Trophoblast cell (in vitro differentiated cells and primary cell): ENCODE measurements at regions not wholly inside any gene's neighbourhood (a gene's known extent, or its start where the extent isn't known, plus 50 kb on each side); places are given as distances from the start of the nearest gene placed in this dataset.

Experiments
- DNase-seq, 2 donors: peaks; one replicate each; pipeline ENCODE4 v3.0.0-alpha.2; 2016
- H2AFZ ChIP-seq: 2 replicates; pipeline ENCODE4 v1.6.1; 2013; ENCODE audit warnings: low read length, moderate library complexity, mild to moderate bottlenecking; ENCODE audit not compliant: insufficient read depth, poor library complexity
- H2AK5ac ChIP-seq: 2 replicates; pipeline ENCODE4 v1.6.1; 2013; ENCODE audit warnings: mild to moderate bottlenecking, low read length
- H2BK120ac ChIP-seq: 2 replicates; pipeline ENCODE4 v1.6.1; 2013; ENCODE audit warnings: low read length, mild to moderate bottlenecking, moderate library complexity; ENCODE audit not compliant: insufficient read depth, poor library complexity
- H2BK12ac ChIP-seq: 2 replicates; pipeline ENCODE4 v1.6.1; 2013; ENCODE audit warnings: mild to moderate bottlenecking, low read length, moderate library complexity
- H2BK5ac ChIP-seq: 2 replicates; pipeline ENCODE4 v1.6.1; 2013; ENCODE audit warnings: low read length, low read depth, moderate library complexity, mild to moderate bottlenecking; ENCODE audit not compliant: poor library complexity
- H3K14ac ChIP-seq: 2 replicates; pipeline ENCODE4 v1.6.1; 2013; ENCODE audit warnings: mild to moderate bottlenecking, low read length
- H3K18ac ChIP-seq: 2 replicates; pipeline ENCODE4 v1.6.1; 2013; ENCODE audit warnings: mild to moderate bottlenecking, low read length
- H3K23ac ChIP-seq: 2 replicates; pipeline ENCODE4 v1.6.1; 2013; ENCODE audit warnings: low read length
- H3K27ac ChIP-seq: 2 replicates; pipeline ENCODE4 v1.5.1; 2013; ENCODE audit warnings: low read depth, mild to moderate bottlenecking, inconsistent platforms, low read length, moderate library complexity
- H3K27me3 ChIP-seq: 2 replicates; pipeline ENCODE4 v1.6.1; 2013; ENCODE audit warnings: inconsistent platforms, mild to moderate bottlenecking, low read length, moderate library complexity; ENCODE audit not compliant: insufficient read depth
- H3K36me3 ChIP-seq, 2 experiments: 1 replicate in 1 of 2; 2 replicates in 1 of 2; pipeline ENCODE4 v1.6.1; 2013; ENCODE audit warnings: low read length in 2 of 2, mild to moderate bottlenecking in 2 of 2, moderate library complexity in 1 of 2; ENCODE audit not compliant: insufficient read depth in 2 of 2, control insufficient read depth in 1 of 2
- H3K4ac ChIP-seq: 2 replicates; pipeline ENCODE4 v1.6.1; 2013; ENCODE audit warnings: low read depth, mild to moderate bottlenecking, low read length, moderate library complexity
- H3K4me1 ChIP-seq, 2 experiments: 1 replicate in 1 of 2; 2 replicates in 1 of 2; pipeline ENCODE4 v1.6.1; 2013; ENCODE audit warnings: low read length in 2 of 2, mild to moderate bottlenecking in 2 of 2, moderate library complexity in 1 of 2; ENCODE audit not compliant: insufficient read depth in 2 of 2, control insufficient read depth in 1 of 2
- H3K4me2 ChIP-seq: 2 replicates; pipeline ENCODE4 v1.6.1; 2013; ENCODE audit warnings: inconsistent platforms, mild to moderate bottlenecking, low read length, moderate library complexity
- H3K4me3 ChIP-seq: 2 replicates; pipeline ENCODE4 v1.5.1; 2013; ENCODE audit warnings: mild to moderate bottlenecking, low read depth, low read length, inconsistent platforms
- H3K79me1 ChIP-seq: one replicate; pipeline ENCODE4 v1.6.1; 2013; ENCODE audit warnings: low read length
- H3K79me2 ChIP-seq: 2 replicates; pipeline ENCODE4 v1.6.1; 2013; ENCODE audit warnings: low read length, mild to moderate bottlenecking; ENCODE audit not compliant: control insufficient read depth, insufficient read depth, poor library complexity
- H3K9ac ChIP-seq: 2 replicates; pipeline ENCODE4 v1.6.1; 2013; ENCODE audit warnings: mild to moderate bottlenecking, low read length
- H3K9me3 ChIP-seq: 2 replicates; pipeline ENCODE4 v1.6.1; 2013; ENCODE audit warnings: low read depth, mild to moderate bottlenecking, control low read depth, inconsistent platforms, low read length; ENCODE audit not compliant: insufficient read depth
- H4K12ac ChIP-seq: 2 replicates; pipeline ENCODE4 v1.6.1; 2013; ENCODE audit warnings: low read depth, mild to moderate bottlenecking, low read length, moderate library complexity
- H4K8ac ChIP-seq: 2 replicates; pipeline ENCODE4 v1.6.1; 2013; ENCODE audit warnings: low read depth, mild to moderate bottlenecking, low read length, moderate library complexity
- H4K91ac ChIP-seq: one replicate; pipeline ENCODE4 v1.6.1; 2013; ENCODE audit warnings: low read depth, mild to moderate bottlenecking, low read length, moderate library complexity
- WGBS: extraction: QIAGEN DNeasy Blood & Tissue Kit; methylation state at CpG from one replicate; pipeline ENCODE4 v1.1.7; 2013; ENCODE audit warnings: missing lambda C conversion rate; ENCODE audit not compliant: insufficient read length, insufficient coverage; ENCODE audit errors: extremely low coverage; 5-methylcytosine and 5-hydroxymethylcytosine counted together

GRCh38 chr2:187854801-187855200 is 300.6 kb upstream of the TFPI start:
- Histone ChIP-seq H3K27ac (no peak overlapping the region), H2BK120ac (no peak overlapping the region), H3K9me3 (no peaks in the 10 kb centered on the region), H3K14ac (no peak overlapping the region), H2AK5ac (no peak overlapping the region), H3K18ac (no peak overlapping the region), H4K91ac (no peak overlapping the region), H3K4me3 (no peak overlapping the region), H2BK5ac (no peak overlapping the region), H4K8ac (no peak overlapping the region), H3K9ac (no peak overlapping the region), H3K27me3 (no peaks in the 10 kb centered on the region), H3K36me3 (no peaks in the 10 kb centered on the region), H3K4me2 (no peak overlapping the region), H2AFZ (no peak overlapping the region), H2BK12ac (no peak overlapping the region), H3K4me1 (no peaks in the 10 kb centered on the region), H3K23ac (no peak overlapping the region), H3K4ac (no peak overlapping the region), H4K12ac (no peak overlapping the region), H3K79me2 (no peaks in the 10 kb centered on the region), H3K79me1 (no peaks in the 10 kb centered on the region)
- DNase-seq: peak in 1 of 2 donors; percentile 78

GRCh38 chr2:187855689-187856088 is 301.5 kb upstream of the TFPI start:
- Histone ChIP-seq H3K27ac (no peak overlapping the region), H3K79me2 (no peaks in the 10 kb centered on the region), H2AFZ (no peak overlapping the region), H3K4me2 (no peak overlapping the region), H4K8ac (no peak overlapping the region), H3K18ac (no peak overlapping the region), H2AK5ac (no peak overlapping the region), H2BK12ac (no peak overlapping the region), H3K4ac (no peak overlapping the region), H3K9ac (no peak overlapping the region), H4K91ac (no peak overlapping the region), H4K12ac (no peak overlapping the region), H3K27me3 (no peaks in the 10 kb centered on the region), H3K36me3 (no peaks in the 10 kb centered on the region), H3K14ac (no peak overlapping the region), H3K23ac (no peak overlapping the region), H2BK120ac (no peak overlapping the region), H3K9me3 (no peaks in the 10 kb centered on the region), H3K79me1 (no peaks in the 10 kb centered on the region), H3K4me1 (no peaks in the 10 kb centered on the region), H3K4me3 (no peak overlapping the region), H2BK5ac (no peak overlapping the region)
- WGBS: no CpG with 5 or more reads among the region's 5 CpGs
- peak; percentile 66 to 82 for DNase-seq

- Histone ChIP-seq H3K4me2 (no peak overlapping the region), H3K4me1 (no peaks in the 10 kb centered on the region), H3K9me3 (no peaks in the 10 kb centered on the region), H2AK5ac (no peak overlapping the region), H3K9ac (no peak overlapping the region), H3K18ac (no peak overlapping the region), H2AFZ (no peak overlapping the region), H4K91ac (no peak overlapping the region), H3K27ac (no peak overlapping the region), H2BK120ac (no peak overlapping the region), H3K79me2 (no peaks in the 10 kb centered on the region), H3K4me3 (no peak overlapping the region), H3K23ac (no peak overlapping the region), H3K79me1 (no peaks in the 10 kb centered on the region), H3K36me3 (no peaks in the 10 kb centered on the region), H2BK5ac (no peak overlapping the region), H2BK12ac (no peak overlapping the region), H3K27me3 (no peaks in the 10 kb centered on the region), H4K8ac (no peak overlapping the region), H3K14ac (no peak overlapping the region), H4K12ac (no peak overlapping the region), H3K4ac (no peak overlapping the region)
- WGBS: no CpG with 5 or more reads among the region's 1 CpG
- no peak for DNase-seq
These were observed 303.6 kb upstream of the TFPI start for GRCh38 chr2:187857826-187858225.

GRCh38 chr2:187862715-187863114 is 308.5 kb upstream of the TFPI start:
- Histone ChIP-seq H2BK5ac (no peak overlapping the region), H2AFZ (no peak overlapping the region), H2BK120ac (no peak overlapping the region), H3K27ac (no peak overlapping the region), H3K4me3 (no peak overlapping the region), H3K4ac (no peak overlapping the region), H3K9ac (no peak overlapping the region), H3K18ac (no peak overlapping the region), H3K23ac (no peak overlapping the region), H3K4me1 (no peaks in the 10 kb centered on the region), H3K14ac (no peak overlapping the region), H3K4me2 (no peak overlapping the region), H2AK5ac (no peak overlapping the region), H3K79me1 (no peaks in the 10 kb centered on the region), H4K12ac (no peak overlapping the region), H4K8ac (no peak overlapping the region), H4K91ac (no peak overlapping the region), H2BK12ac (no peak overlapping the region), H3K27me3 (no peaks in the 10 kb centered on the region), H3K36me3 (no peaks in the 10 kb centered on the region), H3K79me2 (no peaks in the 10 kb centered on the region), H3K9me3 (no peaks in the 10 kb centered on the region)
- no CpG with 5 or more reads among the region's 3 CpGs for WGBS
- no peak for DNase-seq
